Mesenchymal stem cell (in vitro differentiated cells and primary cell): ENCODE measurements at regions not wholly inside any gene's neighbourhood (a gene's known extent, or its start where the extent isn't known, plus 50 kb on each side); places are given as distances from the start of the nearest gene placed in this dataset.

Experiments used
- DNase-seq: peaks from one replicate; pipeline ENCODE4 v3.0.0-alpha.2; 2013
- H2AFZ ChIP-seq: one replicate; pipeline ENCODE4 v1.6.1; 2013; ENCODE audit warnings: low read depth, mild to moderate bottlenecking, control low read depth, inconsistent platforms, low read length, moderate library complexity
- H2AK5ac ChIP-seq: 2 replicates; pipeline ENCODE4 v1.6.1; 2013; ENCODE audit warnings: low read length, moderate library complexity, mild to moderate bottlenecking, inconsistent platforms; ENCODE audit not compliant: severe bottlenecking
- H2BK120ac ChIP-seq: one replicate; pipeline ENCODE4 v1.6.1; 2013; ENCODE audit warnings: low read depth, mild to moderate bottlenecking, inconsistent platforms, low read length, moderate library complexity
- H2BK12ac ChIP-seq, 2 experiments: one replicate each; pipeline ENCODE4 v1.6.1; 2013; ENCODE audit warnings: inconsistent platforms in 2 of 2, low read length in 2 of 2, mild to moderate bottlenecking in 2 of 2, moderate library complexity in 2 of 2, control low read depth in 1 of 2
- H2BK15ac ChIP-seq: one replicate; pipeline ENCODE4 v1.6.1; 2013; ENCODE audit warnings: mild to moderate bottlenecking, low read depth, inconsistent platforms; ENCODE audit not compliant: poor library complexity, severe bottlenecking
- H2BK5ac ChIP-seq: 2 replicates; pipeline ENCODE4 v1.6.1; 2013; ENCODE audit warnings: low read depth, mild to moderate bottlenecking, low read length, control low read depth, inconsistent platforms; ENCODE audit not compliant: poor library complexity, severe bottlenecking
- H3K14ac ChIP-seq, 2 experiments: one replicate each; pipeline ENCODE4 v1.6.1; 2013; ENCODE audit warnings: inconsistent platforms in 2 of 2, low read length in 2 of 2, control low read depth in 1 of 2, mild to moderate bottlenecking in 1 of 2, moderate library complexity in 1 of 2
- H3K18ac ChIP-seq, 2 experiments: one replicate each; pipeline ENCODE4 v1.6.1; 2013; ENCODE audit warnings: inconsistent platforms in 2 of 2, low read length in 2 of 2, control low read depth in 1 of 2, low read depth in 1 of 2, mild to moderate bottlenecking in 1 of 2
- H3K23ac ChIP-seq, 2 experiments: one replicate each; pipeline ENCODE4 v1.6.1; 2013; ENCODE audit warnings: inconsistent platforms in 2 of 2, low read length in 2 of 2, mild to moderate bottlenecking in 2 of 2, moderate library complexity in 2 of 2, control low read depth in 1 of 2
- H3K27ac ChIP-seq: 2 replicates; pipeline ENCODE4 v1.5.1; 2013; ENCODE audit warnings: mild to moderate bottlenecking, moderate library complexity, low read length, control low read depth, inconsistent platforms; ENCODE audit not compliant: poor library complexity, severe bottlenecking
- H3K27me3 ChIP-seq, 2 experiments: 2 replicates each; pipeline versions ENCODE4 v1.6.1 to v1.7.0; 2013; ENCODE audit warnings: low read length in 2 of 2, mild to moderate bottlenecking in 2 of 2, moderate library complexity in 2 of 2, control low read depth in 1 of 2, inconsistent platforms in 1 of 2; ENCODE audit not compliant: control insufficient read depth in 1 of 2, insufficient read depth in 1 of 2
- H3K36me3 ChIP-seq, 2 experiments: 2 replicates each; pipeline versions ENCODE4 v1.6.1 to v1.7.0; 2013; ENCODE audit warnings: low read length in 2 of 2, control low read depth in 1 of 2, inconsistent platforms in 1 of 2, low read depth in 1 of 2, mild to moderate bottlenecking in 1 of 2; ENCODE audit not compliant: insufficient read depth in 2 of 2, control insufficient read depth in 1 of 2
- H3K4ac ChIP-seq, 2 experiments: one replicate each; pipeline ENCODE4 v1.6.1; 2013; ENCODE audit warnings: inconsistent platforms in 2 of 2, low read length in 2 of 2, mild to moderate bottlenecking in 2 of 2, moderate library complexity in 2 of 2, control low read depth in 1 of 2, low read depth in 1 of 2
- H3K4me1 ChIP-seq: 2 replicates; pipeline ENCODE4 v1.6.1; 2013; ENCODE audit warnings: low read depth, low read length, control low read depth; ENCODE audit not compliant: control insufficient read depth, insufficient read depth
- H3K4me2 ChIP-seq: 2 replicates; pipeline ENCODE4 v1.6.1; 2013; ENCODE audit warnings: low read length, mild to moderate bottlenecking, inconsistent platforms; ENCODE audit not compliant: poor library complexity, severe bottlenecking
- H3K4me3 ChIP-seq, 2 experiments: 2 replicates each; pipeline versions ENCODE4 v1.5.1 to v1.7.0; 2013; ENCODE audit warnings: low read length in 2 of 2, mild to moderate bottlenecking in 2 of 2, control low read depth in 1 of 2, low read depth in 1 of 2; ENCODE audit not compliant: insufficient read depth in 1 of 2
- H3K79me1 ChIP-seq: replicated peaks from 2 replicates; pipeline ENCODE4 v1.6.1; 2013; ENCODE audit warnings: mild to moderate bottlenecking, control low read depth, low read length, inconsistent platforms; ENCODE audit not compliant: poor library complexity, severe bottlenecking
- H3K9ac ChIP-seq: 2 replicates; pipeline ENCODE4 v1.7.0; 2013; ENCODE audit warnings: mild to moderate bottlenecking, low read length, moderate library complexity
- H3K9me3 ChIP-seq: 2 replicates; pipeline ENCODE4 v1.7.0; 2013; ENCODE audit warnings: mild to moderate bottlenecking, low read length; ENCODE audit not compliant: control insufficient read depth
- H4K8ac ChIP-seq: one replicate; pipeline ENCODE4 v1.6.1; 2013; ENCODE audit warnings: inconsistent platforms, mild to moderate bottlenecking, low read length, moderate library complexity
- H4K91ac ChIP-seq: one replicate; pipeline ENCODE4 v1.6.1; 2013; ENCODE audit warnings: mild to moderate bottlenecking, low read length, inconsistent platforms
- WGBS: methylation state at CpG from one replicate; pipeline ENCODE4 v1.1.7; 2013; ENCODE audit warnings: mixed read lengths; 5-methylcytosine and 5-hydroxymethylcytosine counted together

DNA sequence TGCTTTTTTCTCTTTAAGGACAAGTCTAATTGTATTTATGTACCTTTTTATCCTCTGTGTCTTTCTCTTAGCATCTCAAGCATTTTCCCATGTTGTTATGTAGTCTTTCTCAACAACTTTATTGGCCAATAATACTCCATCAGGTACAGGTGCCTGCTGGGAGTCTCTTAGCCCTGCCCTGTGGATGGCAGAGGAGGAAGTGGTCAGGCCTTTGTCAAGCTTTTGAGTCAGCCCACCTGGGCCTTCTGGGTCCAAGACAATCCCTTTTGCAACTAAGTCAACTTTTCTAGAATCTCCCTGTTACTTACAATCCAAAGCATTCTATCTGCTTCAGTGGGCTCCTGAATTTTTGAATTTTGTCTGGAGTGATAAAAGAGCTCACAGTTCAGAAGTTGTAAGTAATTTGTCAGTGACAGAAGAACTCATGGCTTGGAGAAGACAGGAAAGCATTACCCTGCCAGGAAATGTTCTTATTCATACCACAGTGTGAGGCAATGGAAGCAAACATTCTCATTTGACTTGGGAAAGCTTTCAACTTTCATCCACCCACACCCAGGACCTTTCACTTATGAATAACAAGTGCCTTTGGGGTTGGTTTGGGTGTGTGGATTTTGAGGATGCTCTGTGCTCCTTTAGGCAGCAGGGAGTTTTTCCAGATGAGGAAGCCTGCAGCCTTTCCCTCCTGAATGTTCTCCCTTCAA, 200.0 kb upstream of the S1PR3 start:
- Histone ChIP-seq H4K91ac (no peak overlapping the region), H3K23ac (no peak overlapping the region), H3K4me2 (no peak overlapping the region), H3K79me1 (no peaks in the 10 kb centered on the region), H2BK5ac (no peak overlapping the region), H2BK15ac (peak overlapping the region; percentile 91), H3K9me3 (no peaks in the 10 kb centered on the region), H3K14ac (no peak overlapping the region), H4K8ac (no peak overlapping the region), H3K9ac (peak overlapping the region; percentile 35), H2AFZ (no peak overlapping the region), H3K18ac (peak overlapping the region in 1 of 2 experiments; percentile 70), H3K36me3 (no peaks in the 10 kb centered on the region), H3K4me3 (no peak overlapping the region), H3K4me1 (peaks cover 2% of the 10 kb centered on the region), H2AK5ac (no peak overlapping the region), H3K27ac (no peak overlapping the region), H3K27me3 (no peaks in the 10 kb centered on the region), H2BK12ac (peak overlapping the region in 1 of 2 experiments; percentile 65), H3K4ac (no peak overlapping the region), H2BK120ac (no peak overlapping the region)
- peak; percentile 57 for DNase-seq

GRCh38 chr9:88792502-88792901, 198.8 kb upstream of the S1PR3 start:
- H3K14ac ChIP-seq, result no peak overlapping the region
- WGBS, result 90% methylated on average over 3 of the region's 3 CpGs
- no peak overlapping the region for H2AK5ac ChIP-seq
- no peaks in the 10 kb centered on the region for H3K27me3 ChIP-seq
- H3K4me1 ChIP-seq, result peaks cover 2% of the 10 kb centered on the region
- H3K4me2 ChIP-seq, result no peak overlapping the region
- no peak overlapping the region for H2BK5ac ChIP-seq
- no peaks in the 10 kb centered on the region for H3K79me1 ChIP-seq
- H3K27ac ChIP-seq, result no peak overlapping the region
- H3K9me3 ChIP-seq, result no peaks in the 10 kb centered on the region
- DNase-seq, result no peak
- H2AFZ ChIP-seq, result no peak overlapping the region
- H2BK120ac ChIP-seq, result no peak overlapping the region
- peak overlapping the region in 1 of 2 experiments; percentile 38 for H3K18ac ChIP-seq
- H3K9ac ChIP-seq, result no peak overlapping the region
- no peak overlapping the region for H2BK15ac ChIP-seq
- H3K23ac ChIP-seq, result no peak overlapping the region
- no peak overlapping the region for H3K4me3 ChIP-seq
- H3K4ac ChIP-seq, result no peak overlapping the region
- no peak overlapping the region for H4K91ac ChIP-seq
- H2BK12ac ChIP-seq, result peak overlapping the region in 1 of 2 experiments; percentile 46
- H3K36me3 ChIP-seq, result no peaks in the 10 kb centered on the region
- no peak overlapping the region for H4K8ac ChIP-seq

DNA sequence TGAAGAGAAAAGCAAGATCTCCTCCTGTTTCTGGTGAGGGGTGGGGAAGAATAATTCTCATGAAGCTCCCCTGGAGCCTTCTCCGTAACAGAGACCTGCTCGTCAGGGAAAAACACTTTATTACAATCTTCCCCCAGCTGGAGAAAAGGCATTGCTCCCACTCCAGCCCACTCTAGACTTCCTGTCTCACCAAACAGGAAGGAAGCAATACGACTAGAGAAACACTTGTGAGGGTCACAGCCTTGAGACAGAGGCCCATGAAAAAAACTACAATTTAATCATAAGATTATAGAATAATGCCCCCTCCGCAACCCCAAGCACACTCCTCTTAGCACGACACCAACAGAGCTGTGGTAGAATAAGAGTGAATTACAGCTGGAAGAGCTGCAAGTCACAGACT, 197.2 kb upstream of the S1PR3 start:
- H3K4me1 ChIP-seq, result peaks cover 2% of the 10 kb centered on the region
- WGBS, result 23% methylated on average over 4 of the region's 5 CpGs

GRCh38 chr9:88796947-88797346, 194.3 kb upstream of the S1PR3 start:
- DNase-seq, result no peak
- H2BK15ac ChIP-seq, result no peak overlapping the region
- no peaks in the 10 kb centered on the region for H3K4me1 ChIP-seq
- no peak overlapping the region for H2BK120ac ChIP-seq
- no CpG with 5 or more reads among the region's 2 CpGs for WGBS
- H3K14ac ChIP-seq, result no peak overlapping the region
- H3K36me3 ChIP-seq, result no peaks in the 10 kb centered on the region
- no peak overlapping the region for H3K4me3 ChIP-seq
- H4K91ac ChIP-seq, result no peak overlapping the region
- H3K27me3 ChIP-seq, result no peaks in the 10 kb centered on the region
- H3K9ac ChIP-seq, result no peak overlapping the region
- H2AFZ ChIP-seq, result no peak overlapping the region
- H3K23ac ChIP-seq, result no peak overlapping the region
- no peak overlapping the region for H2AK5ac ChIP-seq
- no peak overlapping the region for H2BK5ac ChIP-seq
- H3K4me2 ChIP-seq, result no peak overlapping the region
- H4K8ac ChIP-seq, result no peak overlapping the region
- no peak overlapping the region for H3K18ac ChIP-seq
- H3K79me1 ChIP-seq, result no peaks in the 10 kb centered on the region
- H3K27ac ChIP-seq, result no peak overlapping the region
- H2BK12ac ChIP-seq, result no peak overlapping the region
- H3K9me3 ChIP-seq, result no peaks in the 10 kb centered on the region
- no peak overlapping the region for H3K4ac ChIP-seq

More for the DNA sequence above, 197.2 kb upstream of the S1PR3 start:
- H4K8ac ChIP-seq, result peak overlapping the region; percentile 66
- H2BK12ac ChIP-seq, result no peak overlapping the region
- no peaks in the 10 kb centered on the region for H3K27me3 ChIP-seq
- no peak overlapping the region for H3K18ac ChIP-seq
- no peak overlapping the region for H4K91ac ChIP-seq
- no peaks in the 10 kb centered on the region for H3K9me3 ChIP-seq
- peak overlapping the region; percentile 0 for H2BK15ac ChIP-seq
- H3K4me2 ChIP-seq, result no peak overlapping the region
- no peaks in the 10 kb centered on the region for H3K36me3 ChIP-seq
- no peak overlapping the region for H3K14ac ChIP-seq
- H3K4me3 ChIP-seq, result no peak overlapping the region
- no peak overlapping the region for H3K23ac ChIP-seq
- H2AFZ ChIP-seq, result no peak overlapping the region
- H3K4ac ChIP-seq, result no peak overlapping the region
- DNase-seq, result no peak
- no peak overlapping the region for H3K27ac ChIP-seq
- no peak overlapping the region for H2AK5ac ChIP-seq
- no peak overlapping the region for H3K9ac ChIP-seq
- no peak overlapping the region for H2BK5ac ChIP-seq
- peak overlapping the region; percentile 29 for H2BK120ac ChIP-seq
- H3K79me1 ChIP-seq, result no peaks in the 10 kb centered on the region
